SHP77 treated with DMSO at 0.1 percent for 48 hours (cell line): ENCODE measurements at regions not wholly inside any gene's neighbourhood (a gene's known extent, or its start where the extent isn't known, plus 50 kb on each side); places are given as distances from the start of the nearest gene placed in this dataset.
A peak's percentile ranks its signal among the peaks of the same experiment; 100 is the strongest.

Experiments
- DNase-seq: peaks from one replicate; lab custom pipeline; 2025; lab: John Stamatoyannopoulos, UW

DNA sequence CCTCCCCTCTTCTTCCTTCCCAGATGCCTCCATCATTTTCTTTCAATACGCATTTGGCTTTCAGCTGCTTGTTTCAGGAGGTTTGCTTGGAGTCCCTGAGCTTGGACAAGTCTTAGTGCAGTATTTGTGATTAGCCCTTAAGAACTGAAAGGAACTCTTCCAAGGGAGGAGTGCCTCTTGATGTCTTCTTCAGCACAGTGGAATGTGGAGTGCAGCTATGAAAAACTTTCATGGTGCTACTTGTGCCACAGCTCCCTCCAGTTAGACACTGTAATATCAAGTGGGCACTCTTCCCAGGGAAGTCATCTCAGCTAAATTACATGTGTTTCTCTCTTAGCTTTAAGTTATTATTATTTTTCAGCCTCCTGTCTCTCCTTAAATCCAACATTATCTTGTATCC lies 173.1 kb downstream of the NECTIN3 start:
- no peak for DNase-seq

DNA sequence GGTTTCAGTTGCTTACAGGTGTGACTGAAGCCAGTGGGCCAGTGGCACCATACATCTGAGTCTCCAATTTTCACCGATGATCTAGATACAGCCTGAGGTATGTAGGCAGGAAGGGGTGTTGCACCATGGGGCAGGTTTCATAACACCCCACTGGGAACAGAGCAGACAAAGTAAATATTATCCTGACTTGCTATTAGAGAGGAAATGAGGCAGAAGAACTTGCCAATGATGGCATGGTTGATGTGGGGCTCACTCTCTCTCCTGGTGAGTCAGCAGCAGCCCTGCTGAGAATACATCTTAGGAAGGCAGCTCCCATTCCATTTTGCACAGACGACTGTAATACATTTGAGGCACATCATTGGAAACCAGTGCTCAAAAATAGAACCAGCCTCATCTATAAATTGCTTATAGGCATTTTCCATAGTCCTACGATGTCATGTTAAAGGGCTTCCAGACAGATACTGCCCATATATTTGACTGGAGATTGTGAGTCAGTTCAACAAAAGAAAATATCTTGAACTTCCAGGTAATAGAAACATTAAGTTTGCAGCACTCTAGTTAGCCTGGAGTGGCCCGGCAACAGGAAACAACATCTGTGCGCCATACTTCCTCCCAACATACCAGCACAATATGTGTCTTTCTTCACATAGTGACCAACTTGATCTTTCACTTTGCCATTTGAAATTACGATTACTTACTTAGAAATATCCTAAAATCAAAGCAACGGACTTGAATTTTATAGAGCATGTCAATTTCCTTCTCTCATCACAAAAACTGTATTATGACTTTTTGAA lies 175.5 kb downstream of the NECTIN3 start:
- no peak for DNase-seq

DNA sequence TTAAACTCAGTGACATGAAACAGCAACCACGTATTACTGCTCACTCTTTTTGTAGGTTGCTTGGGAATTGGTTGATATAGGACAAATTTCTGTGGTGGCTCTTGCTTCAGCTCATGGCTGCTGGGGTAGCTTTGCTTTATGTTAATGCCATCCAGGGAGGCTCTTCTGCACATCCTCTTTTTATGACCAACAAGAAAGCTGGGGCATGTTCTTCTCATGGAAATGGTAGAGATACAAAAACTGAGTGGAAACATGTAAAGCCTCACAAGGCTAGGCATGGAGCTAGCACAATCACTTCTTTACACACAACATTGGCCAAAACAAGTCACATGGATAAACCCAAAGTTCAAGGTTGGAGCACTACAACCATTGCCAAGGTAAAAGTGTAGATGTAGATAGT lies 176.8 kb downstream of the NECTIN3 start:
- DNase-seq, result no peak

DNA sequence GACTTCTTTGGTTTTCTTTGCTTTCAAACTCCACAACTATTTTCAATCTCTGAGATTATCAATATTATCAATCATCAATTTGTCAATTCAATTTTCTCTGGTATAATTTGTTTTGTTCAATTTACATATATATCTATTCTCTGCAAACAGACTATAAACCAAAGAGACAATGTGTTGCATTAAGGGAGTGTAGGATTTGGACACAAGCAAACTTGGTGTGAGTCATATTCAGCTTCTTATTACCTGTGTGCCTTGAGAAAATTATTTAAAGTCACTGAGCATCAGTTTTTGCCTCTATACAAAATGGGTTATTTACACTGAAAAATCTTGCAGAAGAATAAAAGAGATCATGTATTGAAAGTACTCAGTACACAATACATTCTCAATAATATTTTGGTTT lies 177.8 kb downstream of the NECTIN3 start:
- no peak for DNase-seq

DNA sequence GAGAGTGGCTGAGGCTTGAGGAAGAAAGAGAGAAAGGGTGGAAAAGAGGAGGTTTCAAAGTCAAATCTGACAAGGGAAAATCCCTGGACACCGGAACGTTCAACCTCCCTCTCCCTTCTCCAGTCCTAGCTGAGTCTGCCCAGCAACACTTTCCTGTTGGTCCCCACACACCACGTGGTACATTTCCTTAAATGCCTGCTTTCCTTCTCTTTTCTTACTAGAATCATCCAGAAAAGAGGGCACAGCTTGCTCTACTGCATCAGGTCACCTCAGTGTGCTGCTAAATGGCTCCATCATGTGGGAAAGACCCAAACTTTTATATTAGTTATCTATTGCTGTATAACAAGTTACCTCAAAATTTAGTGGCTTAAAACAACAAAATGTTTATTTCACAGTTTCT lies 181.2 kb downstream of the NECTIN3 start:
- DNase-seq, result no peak

DNA sequence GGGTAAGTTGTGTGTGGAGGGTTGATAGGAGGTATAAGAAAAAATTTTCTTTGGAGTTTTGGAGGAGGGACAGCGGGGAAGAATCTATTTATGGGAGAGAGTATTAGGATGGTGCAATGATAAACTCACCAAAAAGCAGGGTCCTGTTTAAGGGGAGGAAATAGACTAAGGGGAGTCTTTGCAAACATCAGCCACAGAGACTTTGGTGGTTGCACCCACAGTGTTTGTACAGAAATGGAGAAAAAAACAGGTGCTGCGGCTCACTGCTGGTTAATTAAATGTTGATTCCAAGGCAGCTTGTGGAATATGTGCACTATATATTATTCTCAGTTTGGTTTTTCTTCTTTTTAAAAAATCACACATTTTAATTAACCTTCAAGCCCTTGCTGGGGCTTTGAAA lies 182.1 kb downstream of the NECTIN3 start:
- no peak for DNase-seq

DNA sequence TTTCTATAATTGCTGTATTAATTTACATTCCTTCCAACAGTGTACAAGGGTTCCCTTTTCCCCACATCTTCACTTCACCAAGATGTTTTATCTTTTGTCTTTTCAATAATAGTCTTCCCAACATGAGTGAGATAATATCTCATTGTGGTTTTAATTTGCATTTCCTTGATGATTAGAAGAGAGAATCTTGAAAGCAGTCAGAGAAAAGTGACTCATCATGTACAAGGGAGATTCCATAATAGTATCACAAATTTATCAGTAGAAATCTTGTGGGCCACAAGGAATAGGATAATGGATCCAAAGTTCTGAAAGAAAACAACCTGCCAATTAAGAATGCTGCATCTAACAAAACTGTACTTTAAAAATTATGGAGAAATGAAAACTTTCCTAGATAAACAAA lies 189.3 kb downstream of the NECTIN3 start:
- DNase-seq, result no peak

DNA sequence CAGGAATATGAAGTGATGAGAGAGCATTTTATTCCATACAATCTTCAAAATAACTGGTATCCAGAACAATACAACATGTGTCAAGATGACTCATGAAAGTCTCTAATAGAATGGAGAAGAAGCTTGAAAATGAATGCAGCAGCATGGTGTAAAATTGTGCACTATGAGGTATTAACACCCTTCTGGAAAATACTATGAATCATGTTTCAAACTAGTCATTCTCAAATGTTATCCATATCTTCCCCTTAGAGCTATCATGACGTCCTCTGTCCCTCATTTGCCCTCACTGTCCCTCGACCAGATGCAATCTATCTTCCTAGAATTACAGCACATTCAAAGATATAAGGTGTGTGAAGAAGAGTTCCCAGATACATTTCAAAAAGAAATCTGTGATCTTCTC lies 198.2 kb downstream of the NECTIN3 start:
- no peak for DNase-seq

DNA sequence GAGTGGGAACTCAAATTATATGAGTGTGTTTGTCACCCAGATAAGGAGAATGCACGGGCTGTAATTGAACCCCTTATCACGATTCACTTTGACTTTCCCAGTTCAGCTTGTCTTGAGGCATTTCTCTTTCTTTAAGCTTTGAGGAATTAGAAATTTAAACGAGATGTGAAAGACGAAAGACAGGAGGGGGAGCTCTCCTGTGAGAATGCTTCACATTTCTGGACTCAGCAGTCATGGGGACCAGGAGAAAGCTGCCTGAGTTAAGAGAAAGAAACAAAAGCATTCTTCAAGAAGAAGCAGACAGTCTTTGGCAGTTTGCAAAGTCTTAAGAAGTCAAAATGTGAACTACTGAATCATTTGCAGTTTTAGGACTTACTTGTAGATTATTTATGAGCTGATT lies 205.6 kb downstream of the NECTIN3 start:
- no peak for DNase-seq

DNA sequence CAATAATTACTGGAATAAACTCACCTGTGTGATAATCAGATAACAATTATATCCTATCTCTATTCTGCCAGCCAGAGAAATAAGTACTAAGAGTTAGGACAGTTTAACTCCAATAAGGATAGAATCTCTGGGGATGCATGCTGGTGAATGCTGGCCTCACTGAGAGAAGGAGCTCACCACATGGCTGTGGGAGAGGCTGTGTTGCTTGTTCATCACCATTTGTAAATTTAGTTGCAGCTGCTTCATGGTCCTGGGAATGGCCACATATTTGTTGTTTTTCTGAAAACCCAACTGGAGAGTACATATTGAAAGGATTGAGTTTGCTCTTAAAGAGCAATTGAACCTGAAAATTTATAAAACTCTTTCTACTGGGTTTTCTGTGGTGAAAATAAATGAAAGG lies 207.3 kb downstream of the NECTIN3 start:
- no peak for DNase-seq

DNA sequence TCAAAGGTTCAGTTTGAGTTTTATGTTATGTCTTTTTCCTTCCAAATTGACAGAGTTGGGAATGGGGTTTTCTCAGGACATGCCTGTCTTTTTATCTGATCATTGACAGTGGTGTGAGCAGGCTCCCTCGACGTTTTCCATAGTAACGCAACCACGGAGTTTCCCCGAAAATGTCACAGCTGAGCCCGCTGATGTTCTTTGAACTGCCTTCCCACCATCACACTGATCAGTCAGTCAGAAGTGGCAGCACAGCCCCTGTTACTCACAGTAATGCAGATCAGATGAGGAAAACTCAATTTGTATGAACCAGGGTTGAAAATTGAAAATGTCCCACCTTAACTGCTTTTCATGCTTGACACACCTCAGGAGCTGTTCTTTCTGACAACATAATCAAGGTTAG lies 210.4 kb downstream of the NECTIN3 start:
- no peak for DNase-seq

DNA sequence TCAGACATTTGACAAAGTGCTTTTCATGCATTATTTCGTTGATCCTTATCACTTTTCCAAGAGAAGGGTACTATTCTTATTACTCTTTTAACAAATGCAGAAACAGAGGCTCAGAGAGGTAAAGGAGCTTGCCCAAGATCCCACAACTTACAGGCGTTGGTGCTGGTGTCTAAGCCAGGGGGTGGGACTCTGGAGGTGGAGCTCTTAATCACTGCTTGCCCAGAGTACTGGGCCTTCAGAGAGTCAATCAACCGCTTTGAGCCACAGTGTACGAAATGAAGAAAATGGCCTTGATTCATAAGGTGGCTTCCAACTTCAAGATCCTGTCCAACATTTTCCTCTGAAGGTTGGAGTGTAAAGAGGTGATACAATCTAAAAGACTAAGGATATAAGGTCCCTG lies 211.5 kb downstream of the NECTIN3 start:
- no peak for DNase-seq

DNA sequence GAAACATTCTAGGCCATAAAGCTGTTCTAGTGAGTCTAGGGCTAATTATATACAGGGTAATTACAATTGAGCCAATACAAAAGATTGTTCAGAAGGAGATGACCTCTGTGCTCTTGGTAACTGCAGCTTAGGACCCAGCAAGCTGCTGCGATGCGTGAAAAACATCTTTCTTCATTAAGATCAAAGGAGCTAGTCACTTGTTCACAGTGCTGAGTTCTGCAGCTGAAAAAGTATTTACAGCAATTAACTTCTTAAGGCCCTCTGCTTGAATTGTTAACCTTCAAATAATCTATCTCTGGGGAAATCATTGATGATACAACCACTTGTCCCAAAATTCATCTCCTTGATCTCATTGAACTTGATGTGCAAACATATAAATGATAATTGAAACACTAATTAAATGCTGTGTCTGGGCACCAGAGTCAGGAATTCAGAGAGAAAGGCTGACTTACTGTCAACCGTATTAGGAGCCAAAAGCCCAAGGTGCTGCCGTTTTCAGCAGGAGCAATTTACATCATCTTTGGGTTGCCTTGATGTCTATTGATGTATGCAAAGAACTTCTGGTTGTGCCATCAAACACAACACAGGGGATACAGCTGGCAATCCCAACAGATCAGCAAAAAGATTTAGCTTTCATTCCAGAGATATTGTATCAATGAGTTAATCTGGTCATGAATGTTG lies 213.0 kb downstream of the NECTIN3 start:
- no peak for DNase-seq

DNA sequence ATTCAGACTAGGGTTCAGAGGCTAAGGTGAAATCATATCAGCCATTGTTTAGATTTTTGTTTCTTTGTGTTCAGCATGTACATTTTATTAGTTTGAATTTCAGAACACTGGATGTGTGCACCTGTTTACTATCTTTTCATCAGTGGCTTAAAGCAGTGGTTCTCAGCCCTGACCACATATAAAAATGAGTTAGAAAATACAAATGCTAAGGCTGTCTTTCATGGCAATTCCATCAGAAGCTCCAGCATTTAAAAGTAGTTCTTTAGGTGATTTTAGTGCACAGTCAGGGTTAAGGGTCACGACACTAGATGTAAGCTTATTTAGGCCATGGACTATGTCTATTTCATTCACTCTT lies 213.5 kb downstream of the NECTIN3 start:
- no peak for DNase-seq

DNA sequence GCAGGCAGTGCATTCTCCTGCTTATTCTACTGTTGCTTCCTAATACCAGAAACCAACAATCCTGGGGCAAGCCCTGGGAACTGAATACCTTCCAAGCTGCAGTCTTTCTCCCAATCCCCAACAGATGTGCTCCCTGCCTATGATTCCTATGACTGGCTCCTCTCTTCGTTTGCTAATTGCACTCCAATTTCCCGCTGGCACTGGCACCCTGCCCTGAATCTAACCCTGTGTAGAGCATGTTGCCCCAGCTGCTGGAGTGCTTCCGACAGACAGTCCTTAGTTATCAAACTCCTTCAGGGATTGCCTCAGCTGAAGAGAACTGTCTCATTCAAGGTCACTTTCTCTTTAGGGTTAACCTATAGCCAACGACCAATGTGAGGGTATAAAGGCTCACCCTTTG lies 214.1 kb downstream of the NECTIN3 start:
- peak; percentile 48 for DNase-seq

DNA sequence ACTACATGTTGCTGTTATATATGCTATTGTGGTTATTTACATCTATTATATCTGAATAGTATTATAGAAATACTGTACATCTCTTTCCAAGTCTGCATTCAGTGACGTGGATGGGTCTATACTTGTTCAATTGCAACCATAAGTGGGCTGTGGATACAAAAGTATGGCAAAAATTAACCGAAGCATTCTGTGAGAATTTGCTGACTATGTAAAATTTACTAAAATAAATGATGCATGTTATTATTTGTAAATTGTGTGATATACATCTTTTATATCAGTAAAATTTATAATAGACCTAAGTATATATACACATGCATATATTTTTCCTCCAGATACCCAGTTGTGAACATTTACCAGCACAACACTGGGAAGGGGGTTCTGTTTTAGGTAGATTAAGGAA lies 215.1 kb downstream of the NECTIN3 start:
- no peak for DNase-seq

DNA sequence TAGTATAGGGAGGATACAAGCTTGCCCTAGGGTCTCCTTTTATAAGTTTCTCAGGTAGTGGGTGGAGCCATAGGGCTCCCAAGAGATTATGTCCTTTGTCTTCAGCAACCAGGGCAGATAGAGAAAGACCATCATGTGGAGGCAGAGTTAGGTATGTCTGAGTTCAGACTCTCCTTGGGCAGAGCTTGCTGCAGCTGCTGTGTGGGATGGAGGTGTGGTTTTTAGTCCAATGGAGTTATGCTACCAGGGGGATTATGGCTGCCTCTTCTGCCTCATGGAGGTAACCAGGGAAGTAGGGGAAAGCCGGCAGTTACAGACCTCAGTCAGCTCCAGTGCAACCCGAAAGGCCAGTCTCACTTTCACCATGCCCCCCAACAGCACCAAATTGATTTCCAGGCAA lies 220.5 kb downstream of the NECTIN3 start:
- DNase-seq, result no peak

DNA sequence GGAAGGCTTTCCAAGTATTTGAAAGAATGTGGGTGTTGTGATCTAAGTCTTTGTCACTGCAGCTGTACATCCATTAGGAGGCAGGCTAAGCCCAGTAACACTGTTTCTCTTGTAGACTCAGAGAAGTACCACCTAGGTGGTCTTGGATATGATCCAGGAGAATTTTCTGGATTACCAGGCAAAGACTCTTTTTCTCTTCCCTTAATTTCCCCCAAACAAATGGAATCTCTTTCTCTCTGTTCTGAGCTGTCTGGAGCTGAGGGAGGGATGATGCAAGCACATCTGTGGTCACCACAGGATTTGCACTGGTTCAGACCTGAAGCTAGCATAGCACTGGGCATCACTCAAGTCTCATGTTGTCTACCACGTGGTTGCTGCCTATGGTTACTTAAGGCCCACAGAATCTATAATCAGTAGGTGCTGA lies 227.6 kb downstream of the NECTIN3 start:
- no peak for DNase-seq

DNA sequence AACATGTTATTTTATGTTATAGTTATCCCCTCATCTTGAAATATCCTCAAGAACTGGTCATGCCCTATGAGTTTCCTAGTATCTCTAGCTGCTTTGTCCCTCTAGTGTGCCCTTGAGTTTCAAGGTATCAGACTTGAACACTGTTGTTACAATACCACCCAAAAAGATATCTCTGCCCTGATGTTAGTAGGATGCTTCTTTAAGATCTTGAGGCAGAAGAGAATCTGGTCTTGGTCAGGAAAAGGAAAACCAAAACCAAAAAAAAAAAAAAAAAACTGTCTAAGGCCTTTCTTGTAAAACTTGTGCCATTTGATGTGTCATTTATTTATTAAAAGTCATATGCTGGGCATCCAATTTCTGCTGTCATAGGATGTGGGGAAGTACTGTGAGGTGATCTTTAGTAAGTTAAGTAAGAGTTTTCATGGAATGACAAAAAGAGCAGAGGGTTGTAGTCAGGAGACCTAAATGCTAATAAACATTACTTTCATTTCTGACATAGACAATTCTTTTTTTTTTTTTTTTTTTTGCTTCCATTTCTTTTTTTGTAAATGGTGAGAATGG lies 229.7 kb downstream of the NECTIN3 start:
- no peak for DNase-seq

DNA sequence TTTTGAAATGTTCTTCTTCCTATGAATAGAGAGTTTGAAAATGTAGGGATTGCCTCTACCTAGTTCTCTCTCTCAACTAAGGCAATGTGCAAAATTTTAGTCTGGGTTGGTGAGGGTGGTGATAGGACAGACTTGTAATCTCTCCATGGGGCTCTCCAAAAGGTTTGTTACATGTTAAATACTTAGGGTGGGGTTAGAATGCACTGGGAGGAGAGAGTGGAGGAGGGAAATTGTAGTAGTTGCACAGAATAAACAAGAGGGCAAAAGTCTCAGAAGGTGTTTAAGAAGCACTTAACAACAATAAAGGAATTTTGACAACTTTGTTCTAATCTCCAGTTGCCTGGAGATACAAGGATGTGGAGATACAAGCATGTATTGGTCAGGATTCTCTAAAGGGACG lies 230.4 kb downstream of the NECTIN3 start:
- DNase-seq, result no peak

DNA sequence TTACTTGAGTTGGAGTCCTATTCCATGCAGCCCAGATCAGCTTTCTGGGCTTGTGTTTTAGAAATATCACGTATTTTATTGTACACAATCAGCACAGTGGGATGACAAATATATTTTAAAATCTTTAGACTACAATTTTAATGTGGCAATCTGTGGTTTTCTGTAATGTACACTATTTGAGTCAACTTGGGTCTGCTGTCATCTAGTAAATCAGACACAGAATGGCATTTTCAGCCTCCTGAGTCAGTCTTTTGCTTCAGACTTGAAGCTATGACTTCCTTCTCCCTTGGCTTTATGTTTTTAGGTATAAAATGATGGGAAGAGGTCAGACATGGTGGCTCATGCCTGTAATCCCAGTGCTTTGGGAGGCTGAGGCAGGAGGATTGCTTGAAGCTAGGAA lies 232.1 kb downstream of the NECTIN3 start:
- no peak for DNase-seq

DNA sequence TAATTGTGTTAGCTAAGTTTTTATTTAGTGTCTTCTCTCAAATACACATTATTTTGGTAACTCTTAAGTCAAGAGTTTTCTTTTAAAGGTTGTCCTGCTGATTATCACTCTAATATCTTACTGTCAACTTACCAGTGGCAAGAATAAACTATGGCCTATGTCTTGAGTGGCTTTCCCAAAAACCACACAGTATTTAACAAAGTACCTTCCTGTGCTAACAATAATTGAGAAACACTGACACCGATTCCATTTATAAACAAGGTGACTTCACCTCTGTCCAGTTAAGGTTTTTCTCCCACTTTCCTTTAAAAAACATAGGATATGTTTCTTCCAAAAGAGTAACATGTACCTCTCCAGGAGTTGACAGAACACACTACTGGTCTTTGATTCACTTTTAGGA lies 234.3 kb upstream of the CD96 start:
- no peak for DNase-seq

DNA sequence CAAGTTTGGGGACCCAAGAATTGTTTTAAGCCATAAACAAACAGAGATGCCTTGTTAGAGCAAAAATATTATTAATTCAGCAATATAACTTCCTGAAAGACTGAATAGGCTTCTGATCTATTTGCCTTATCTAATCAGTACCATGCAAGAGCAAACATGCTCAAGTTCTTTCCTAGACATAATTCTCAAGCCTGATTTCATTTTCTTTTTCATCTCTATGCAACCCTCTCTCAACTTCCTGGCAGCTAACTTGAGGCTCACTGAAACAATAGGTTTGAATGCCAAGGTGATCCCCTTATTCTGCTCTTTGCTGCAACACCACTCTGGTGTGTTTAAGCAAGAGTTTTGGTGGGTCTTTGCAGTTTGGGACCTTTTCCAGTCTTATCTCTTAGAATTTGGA lies 230.9 kb upstream of the CD96 start:
- no peak for DNase-seq
